Mucosa of gallbladder (tissue), 1 donor: ENCODE measurements at regions not wholly inside any gene's neighbourhood (a gene's known extent, or its start where the extent isn't known, plus 50 kb on each side); places are given as distances from the start of the nearest gene placed in this dataset.
A peak's percentile ranks its signal among the peaks of the same experiment; 100 is the strongest.

Experiments used
- DNase-seq: peaks from one replicate; pipeline ENCODE4 v3.0.0-alpha.2; 2020; ENCODE audit warnings: low spot score
- donor health status: DM: no; HTN: no; CAD: no.

GRCh38 chr12:31867292-31867691 is 91.9 kb upstream of the RESF1 start:
- DNase-seq: no peak

DNA sequence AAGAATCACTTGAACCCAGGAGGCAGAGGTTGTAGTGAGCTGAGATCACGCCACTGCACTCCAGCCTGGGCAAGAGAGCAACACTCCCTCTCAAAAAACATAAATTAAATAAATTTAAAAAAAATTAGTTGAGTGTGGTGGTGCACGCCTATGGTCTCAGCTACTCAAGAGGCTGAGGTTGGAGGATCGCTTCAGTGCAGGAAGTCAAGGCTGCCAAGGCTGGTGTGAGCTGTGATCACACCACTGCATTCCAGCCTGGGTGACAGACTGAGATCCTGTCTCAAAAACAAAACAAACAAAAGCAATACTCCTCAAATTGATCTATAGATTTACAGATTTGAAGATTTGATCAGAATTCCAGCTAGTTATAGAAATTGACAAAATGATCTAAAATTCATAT is 92.7 kb upstream of the RESF1 start:
- DNase-seq: no peak

DNA sequence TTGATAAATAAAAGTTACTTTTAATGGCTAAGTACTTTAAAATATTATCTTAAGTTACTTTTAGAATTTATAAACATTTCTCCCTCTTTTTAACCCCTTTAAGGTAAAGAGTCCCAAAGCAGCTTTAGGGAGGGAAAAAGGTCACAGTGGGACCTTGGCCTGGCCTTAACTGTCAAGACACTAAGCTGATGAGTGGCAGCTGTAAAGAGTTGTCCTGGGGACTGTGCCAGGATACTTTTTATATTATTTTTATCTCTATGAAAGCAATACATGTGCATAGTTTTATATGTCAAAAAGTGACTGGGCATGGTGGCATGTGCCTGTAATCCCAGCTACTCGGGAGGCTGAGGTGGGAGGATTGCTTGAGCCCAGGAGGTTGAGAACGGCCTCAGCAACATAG is 94.2 kb upstream of the RESF1 start:
- DNase-seq: no peak

DNA sequence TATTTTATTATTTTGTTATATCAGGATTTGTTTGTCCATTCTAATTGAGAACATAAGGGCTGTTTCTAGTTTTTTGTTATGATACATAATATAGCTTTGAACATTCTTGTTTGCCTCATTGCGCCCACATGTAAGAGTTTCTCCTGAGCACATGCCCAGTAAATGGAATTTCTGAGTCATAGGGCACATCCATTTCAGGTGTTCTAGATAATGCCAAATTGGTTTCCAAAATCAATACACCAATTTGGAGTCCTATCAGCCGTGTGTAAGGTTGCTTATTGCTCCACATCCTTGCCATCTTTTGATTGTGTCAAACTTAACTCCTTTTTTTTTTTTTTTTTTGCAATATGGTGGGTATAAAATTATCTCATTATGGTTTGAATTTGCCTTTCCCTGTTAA is 97.9 kb upstream of the RESF1 start:
- DNase-seq: no peak

GRCh38 chr12:31860401-31860800 is 98.8 kb upstream of the RESF1 start:
- DNase-seq: no peak

GRCh38 chr12:31859232-31859977 is 99.8 kb upstream of the RESF1 start:
- DNase-seq: no peak

DNA sequence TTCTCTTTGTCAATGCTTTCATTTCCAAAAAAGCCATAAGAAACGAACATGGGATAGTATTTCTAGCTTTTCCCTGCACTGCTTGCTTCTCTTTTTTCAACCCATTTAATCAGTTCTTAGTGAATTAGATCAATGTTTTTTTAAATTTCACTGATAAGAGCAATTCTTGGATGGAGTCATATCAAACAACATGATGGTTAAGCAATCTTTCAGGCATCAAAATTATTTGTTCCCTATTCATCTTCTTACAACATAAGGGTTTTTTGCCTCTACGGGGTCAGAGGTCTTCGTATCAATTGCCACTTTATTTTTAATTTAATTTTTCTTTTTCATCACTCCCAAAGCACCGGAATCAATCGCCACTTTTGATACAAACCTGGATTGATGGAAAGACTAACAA is 103.8 kb upstream of the RESF1 start:
- DNase-seq: no peak

DNA sequence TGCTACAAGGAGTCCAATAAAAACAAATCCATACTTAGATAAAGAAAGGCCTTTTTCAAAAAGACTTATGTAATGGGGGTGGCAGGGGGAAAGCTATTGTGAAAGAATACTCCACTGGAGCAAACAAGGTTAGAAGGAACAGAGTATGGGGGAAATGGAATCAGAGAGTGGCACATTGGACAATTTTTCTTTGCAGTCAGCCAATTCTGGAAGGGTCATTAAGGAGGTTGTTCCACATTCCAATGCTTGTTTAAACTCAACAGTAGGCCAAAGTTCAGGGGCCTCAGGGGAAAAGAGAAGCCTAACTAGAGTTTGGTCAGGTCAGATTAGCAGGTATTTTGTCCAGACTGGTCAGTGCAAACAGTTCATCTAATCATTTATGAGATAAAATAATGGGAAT is 105.2 kb upstream of the RESF1 start:
- no peak for DNase-seq

- DNase-seq: no peak
Measured at GRCh38 chr12:31853520-31853919, 105.7 kb upstream of the RESF1 start.

GRCh38 chr12:31850268-31850667 is 108.9 kb upstream of the RESF1 start:
- DNase-seq: no peak

- DNase-seq: no peak
Measured at GRCh38 chr12:31849090-31849687, 110.0 kb upstream of the RESF1 start.

DNA sequence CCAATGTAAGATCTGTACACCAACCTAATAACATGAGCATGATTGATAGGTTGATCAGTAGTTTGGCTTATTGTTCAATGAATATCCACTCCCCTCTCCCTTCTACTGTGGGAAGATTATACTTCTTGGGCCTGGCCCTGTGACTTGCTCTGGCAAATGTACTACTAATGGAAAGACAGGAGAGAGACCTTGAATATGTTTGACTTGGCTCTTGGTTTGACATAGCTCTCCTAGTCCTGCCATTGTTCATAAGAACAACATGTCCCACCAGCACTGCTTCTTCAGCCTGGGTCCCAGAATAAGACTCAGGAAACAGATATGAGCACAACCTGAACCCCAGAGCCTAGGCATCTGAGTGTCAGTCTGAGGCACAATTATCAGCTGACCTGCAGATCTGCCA is 112.8 kb upstream of the RESF1 start:
- no peak for DNase-seq

- no peak for DNase-seq
Measured at GRCh38 chr12:31845613-31846322, 113.4 kb upstream of the RESF1 start.

DNA sequence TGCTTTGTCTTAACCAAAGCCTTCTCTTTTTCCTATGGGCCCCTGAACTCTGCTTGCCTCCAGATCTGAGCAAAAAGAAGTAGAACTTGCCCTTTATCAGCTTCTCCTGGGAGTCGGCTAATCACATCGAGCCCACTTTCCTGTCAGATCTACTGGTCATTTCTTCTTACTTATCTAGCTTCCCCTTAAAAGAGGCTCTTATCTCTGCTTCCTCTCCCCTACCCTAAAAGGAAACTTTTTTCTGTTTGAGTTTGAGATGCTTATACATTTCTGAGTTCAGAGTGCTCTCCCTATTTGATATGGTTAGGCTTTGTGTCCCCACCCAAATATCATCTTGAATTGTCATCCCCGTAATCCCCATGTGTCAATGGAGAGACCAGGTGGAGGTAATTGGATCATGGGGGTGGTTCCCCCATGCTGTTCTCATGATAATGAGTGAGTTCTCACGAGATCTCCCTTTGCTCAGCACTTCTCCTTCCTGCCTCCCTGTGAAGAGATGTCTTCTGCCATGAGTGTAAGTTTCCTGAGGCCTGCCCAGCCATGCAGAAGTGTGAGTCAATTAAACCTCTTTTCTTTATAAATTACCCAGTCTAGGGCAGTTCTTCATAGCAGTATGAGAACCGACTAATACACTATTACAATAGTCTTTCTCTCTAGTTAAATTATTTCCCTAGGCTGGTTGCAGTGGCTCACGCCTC is 114.7 kb upstream of the AMN1 start:
- DNase-seq: no peak

GRCh38 chr12:31837913-31838312 is 109.1 kb upstream of the AMN1 start:
- no peak for DNase-seq

DNA sequence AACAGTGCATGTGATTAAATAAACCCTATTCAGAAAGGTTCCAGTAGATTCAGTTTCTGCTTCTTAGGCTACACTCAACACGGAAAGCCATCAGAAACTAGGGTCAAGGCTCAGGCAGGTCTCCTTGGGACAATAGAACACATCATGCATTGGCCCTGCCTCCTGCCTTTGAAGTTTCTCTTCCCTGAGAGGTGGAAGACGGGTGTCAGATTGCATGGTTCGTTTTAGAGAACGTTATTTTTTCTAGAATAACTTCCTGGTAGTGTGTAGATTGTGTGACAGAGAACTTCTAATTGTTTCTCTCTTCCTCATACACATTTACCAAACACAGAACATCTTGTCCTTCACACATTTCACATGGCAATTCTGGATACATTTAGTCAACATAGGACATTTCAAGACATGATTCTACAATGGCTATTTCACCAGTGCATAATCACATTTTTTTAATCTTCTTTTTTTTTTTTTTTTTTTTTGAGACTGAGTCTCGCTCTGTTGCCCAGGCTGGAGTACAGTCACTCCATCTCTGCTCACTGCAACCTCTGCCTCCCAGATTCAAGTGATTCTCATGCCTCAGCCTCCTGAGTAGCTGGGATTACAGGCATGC is 106.6 kb upstream of the AMN1 start:
- peak; percentile 45 for DNase-seq

GRCh38 chr12:31834150-31834549 is 105.3 kb upstream of the AMN1 start:
- DNase-seq: no peak

DNA sequence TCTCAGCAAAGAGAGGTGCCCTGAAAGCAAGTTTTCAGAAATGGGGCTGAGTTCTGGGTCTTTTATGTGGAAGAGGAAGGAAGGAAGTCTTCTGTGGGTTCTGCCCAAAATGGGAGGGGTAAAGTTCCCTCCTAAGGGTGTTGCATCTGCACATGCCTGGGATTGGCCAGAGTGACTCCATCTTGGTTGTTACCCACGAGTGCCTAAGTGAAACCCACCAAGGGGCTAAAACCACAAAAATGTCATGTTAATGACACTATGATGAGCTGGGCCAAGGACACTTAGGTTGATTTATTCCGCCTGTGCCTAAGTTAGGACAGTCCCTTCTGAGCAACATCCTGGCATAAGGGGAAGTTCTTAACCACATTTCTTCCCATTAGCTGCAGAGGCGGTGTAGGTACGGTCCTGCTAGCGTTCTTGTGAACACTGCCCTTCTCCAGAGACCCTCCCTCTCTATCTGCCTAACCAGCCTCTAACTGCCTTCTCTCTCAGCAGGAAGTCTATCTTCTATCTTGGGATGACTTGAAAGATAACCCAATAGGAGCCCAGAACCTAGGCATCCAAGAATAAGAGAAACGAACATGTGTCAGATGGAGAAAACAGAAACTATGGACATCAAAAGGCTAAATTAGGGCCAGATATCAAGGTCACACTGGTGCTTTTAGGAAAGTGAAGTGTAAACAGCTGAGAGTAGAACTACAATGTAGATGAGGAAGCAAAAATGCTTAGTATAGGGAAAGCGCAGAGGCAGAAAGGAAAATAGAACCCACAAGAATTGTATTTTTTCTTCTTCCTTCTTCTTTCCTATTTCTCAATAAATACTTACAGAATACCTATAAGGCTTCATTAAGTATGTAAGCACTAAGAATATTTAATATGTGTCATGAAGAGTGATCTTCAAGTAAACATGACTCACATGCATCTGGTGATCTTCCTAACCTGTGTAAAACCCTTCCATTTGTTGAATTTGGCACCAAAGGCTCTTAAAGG is 104.2 kb upstream of the AMN1 start:
- no peak for DNase-seq

DNA sequence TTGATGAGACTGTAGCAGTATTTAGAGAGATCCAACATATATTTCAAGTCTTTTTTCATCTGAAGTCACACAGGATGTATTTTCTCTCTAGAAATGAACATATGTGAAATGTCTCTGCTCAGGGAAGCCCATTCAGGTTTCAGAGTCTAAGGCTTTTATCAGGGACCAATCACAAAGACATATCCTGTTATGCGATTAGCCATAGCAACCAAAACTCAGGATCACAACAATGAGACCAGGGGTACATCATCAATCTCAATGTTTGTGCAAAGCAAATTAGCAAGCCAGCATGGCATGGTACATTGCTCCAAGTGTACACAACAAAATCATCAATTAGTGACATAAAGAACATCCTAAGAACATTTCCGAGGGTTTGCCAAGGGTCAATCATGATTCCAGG is 99.2 kb upstream of the AMN1 start:
- DNase-seq: no peak

GRCh38 chr12:31822761-31823160 is 93.9 kb upstream of the AMN1 start:
- no peak for DNase-seq

- DNase-seq: no peak
Measured at GRCh38 chr12:31821484-31821883, 92.7 kb upstream of the AMN1 start.
